ENCODE measurements at regions not wholly inside any gene's neighbourhood (a gene's known extent, or its start where the extent isn't known, plus 50 kb on each side); places are given as distances from the start of the nearest gene placed in this dataset.
"Not testable (repeated sequence)": the region's sequence is repeated elsewhere in the genome, so short reads cannot be mapped to it uniquely, and the experiment has no call there.

- Mint-ChIP-seq H3K27ac (peak overlapping the region; percentile 79), H3K9me3 (no peaks in the 10 kb centered on the region), H3K36me3 (ENCODE audit: low read depth) (no peaks in the 10 kb centered on the region), H3K27me3 (ENCODE audit: insufficient read depth) (no peaks in the 10 kb centered on the region), H3K4me3 (peak overlapping the region; percentile 82), H3K4me1 (ENCODE audit: low read depth) (peaks cover 62% of the 10 kb centered on the region)
- intact Hi-C loops (cut with micrococcal nuclease): loop anchor here (1.0 to 10.0 kb wide), 6 partner anchors 19 to 405 kb away; no protein-coding TSS in a partner anchor
- peak; percentile 16 for DNase-seq (ENCODE audit: low spot score)
Observed at GRCh38 chr2:39919511-39920306, 140.7 kb upstream of the THUMPD2 start.

- H3K36me3 Mint-ChIP-seq (ENCODE audit: low read depth): no peaks in the 10 kb centered on the region
- H3K27ac Mint-ChIP-seq: peak overlapping the region; percentile 15
- peaks cover 60% of the 10 kb centered on the region for H3K4me1 Mint-ChIP-seq (ENCODE audit: low read depth)
- no peaks in the 10 kb centered on the region for H3K27me3 Mint-ChIP-seq (ENCODE audit: insufficient read depth)
- no peak for DNase-seq (ENCODE audit: low spot score)
- intact Hi-C loops (cut with micrococcal nuclease): loop anchor here (1.0 to 10.0 kb wide), 3 partner anchors 28 to 404 kb away; no protein-coding TSS in a partner anchor
- no peaks in the 10 kb centered on the region for H3K9me3 Mint-ChIP-seq
- no peak overlapping the region for H3K4me3 Mint-ChIP-seq
Observed at GRCh38 chr2:39918886-39919285, 139.8 kb upstream of the THUMPD2 start.

- not testable (repeated sequence) for H3K36me3 Mint-ChIP-seq (ENCODE audit: low read depth); H3K9me3 Mint-ChIP-seq; DNase-seq (ENCODE audit: low spot score); H3K27me3 Mint-ChIP-seq (ENCODE audit: insufficient read depth); H3K4me3 Mint-ChIP-seq
- intact Hi-C loops (cut with micrococcal nuclease): loop anchor here (10.0 kb wide), 2 partner anchors 207 to 403 kb away; no protein-coding TSS in a partner anchor
- peaks cover 49% of the 10 kb centered on the region for H3K4me1 Mint-ChIP-seq (ENCODE audit: low read depth)
- peak overlapping the region; percentile 7 for H3K27ac Mint-ChIP-seq
Observed at GRCh38 chr2:39917371-39917770, 138.3 kb upstream of the THUMPD2 start.

- intact Hi-C loops (cut with micrococcal nuclease): loop anchor here (1.0 to 10.0 kb wide), 5 partner anchors 117 to 1782 kb away; no protein-coding TSS in a partner anchor
- H3K27ac Mint-ChIP-seq: no peak overlapping the region
Observed at GRCh38 chr2:39914949-39915348, 135.9 kb upstream of the THUMPD2 start.

GRCh38 chr2:39913648-39914461 lies 134.8 kb upstream of the THUMPD2 start:
- peaks cover 17% of the 10 kb centered on the region for H3K27me3 Mint-ChIP-seq (ENCODE audit: insufficient read depth)
- no peak for DNase-seq (ENCODE audit: low spot score)
- H3K4me1 Mint-ChIP-seq (ENCODE audit: low read depth): peaks cover 17% of the 10 kb centered on the region
- H3K27ac Mint-ChIP-seq: peak overlapping the region; percentile 53
- intact Hi-C loops (cut with micrococcal nuclease): loop anchor here (1.0 to 10.0 kb wide), 8 partner anchors 118 to 1868 kb away; no protein-coding TSS in a partner anchor
- no peak overlapping the region for H3K4me3 Mint-ChIP-seq
- no peaks in the 10 kb centered on the region for H3K36me3 Mint-ChIP-seq (ENCODE audit: low read depth)
- no peaks in the 10 kb centered on the region for H3K9me3 Mint-ChIP-seq

More at GRCh38 chr2:39914949-39915348, 135.9 kb upstream of the THUMPD2 start:
- no peak for DNase-seq (ENCODE audit: low spot score)
- H3K4me1 Mint-ChIP-seq (ENCODE audit: low read depth): peaks cover 26% of the 10 kb centered on the region
- H3K4me3 Mint-ChIP-seq: no peak overlapping the region
- H3K27me3 Mint-ChIP-seq (ENCODE audit: insufficient read depth): peaks cover 11% of the 10 kb centered on the region
- H3K9me3 Mint-ChIP-seq: no peaks in the 10 kb centered on the region
- no peaks in the 10 kb centered on the region for H3K36me3 Mint-ChIP-seq (ENCODE audit: low read depth)

DNA sequence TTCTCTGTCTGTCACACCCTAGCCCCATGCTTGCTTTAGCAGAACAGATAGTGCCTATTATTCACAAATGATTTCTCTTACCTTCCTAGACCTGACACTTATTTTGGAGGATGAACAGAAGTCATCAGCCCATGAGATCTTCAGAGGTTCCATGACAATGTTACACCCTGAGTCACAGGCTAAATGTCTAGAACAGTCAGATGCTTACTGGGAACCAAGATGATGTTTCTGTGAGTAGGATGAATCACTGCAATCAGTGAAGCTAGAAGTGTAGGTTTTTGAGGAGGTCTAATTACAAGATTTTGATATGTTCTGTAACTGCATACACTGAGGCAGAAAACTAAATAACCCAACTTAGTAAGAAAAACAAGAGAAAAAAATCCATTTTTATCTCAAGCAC lies 123.0 kb upstream of the THUMPD2 start:
- no peaks in the 10 kb centered on the region for H3K9me3 Mint-ChIP-seq
- intact Hi-C loops (cut with micrococcal nuclease): no loop called here
- peaks cover 8% of the 10 kb centered on the region for H3K27me3 Mint-ChIP-seq (ENCODE audit: insufficient read depth)
- no peak overlapping the region for H3K27ac Mint-ChIP-seq
- DNase-seq (ENCODE audit: low spot score): no peak
- H3K4me1 Mint-ChIP-seq (ENCODE audit: low read depth): peaks cover 7% of the 10 kb centered on the region
- H3K36me3 Mint-ChIP-seq (ENCODE audit: low read depth): no peaks in the 10 kb centered on the region
- no peak overlapping the region for H3K4me3 Mint-ChIP-seq

GRCh38 chr2:39898934-39899333 lies 119.9 kb upstream of the THUMPD2 start:
- intact Hi-C loops (cut with micrococcal nuclease): no loop called here
- no peak for DNase-seq (ENCODE audit: low spot score)
- H3K4me1 Mint-ChIP-seq (ENCODE audit: low read depth): peaks cover 7% of the 10 kb centered on the region
- no peaks in the 10 kb centered on the region for H3K36me3 Mint-ChIP-seq (ENCODE audit: low read depth)
- H3K27me3 Mint-ChIP-seq (ENCODE audit: insufficient read depth): peaks cover 3% of the 10 kb centered on the region
- H3K4me3 Mint-ChIP-seq: no peak overlapping the region
- H3K27ac Mint-ChIP-seq: no peak overlapping the region
- no peaks in the 10 kb centered on the region for H3K9me3 Mint-ChIP-seq

GRCh38 chr2:39897273-39897672 lies 118.2 kb upstream of the THUMPD2 start:
- H3K4me3 Mint-ChIP-seq: no peak overlapping the region
- no peaks in the 10 kb centered on the region for H3K36me3 Mint-ChIP-seq (ENCODE audit: low read depth)
- no peaks in the 10 kb centered on the region for H3K9me3 Mint-ChIP-seq
- no peak overlapping the region for H3K27ac Mint-ChIP-seq
- H3K27me3 Mint-ChIP-seq (ENCODE audit: insufficient read depth): peaks cover 3% of the 10 kb centered on the region
- intact Hi-C loops (cut with micrococcal nuclease): no loop called here
- peaks cover 7% of the 10 kb centered on the region for H3K4me1 Mint-ChIP-seq (ENCODE audit: low read depth)
- no peak for DNase-seq (ENCODE audit: low spot score)

GRCh38 chr2:39894082-39894481 lies 115.0 kb upstream of the THUMPD2 start:
- DNase-seq (ENCODE audit: low spot score): no peak
- no peaks in the 10 kb centered on the region for H3K36me3 Mint-ChIP-seq (ENCODE audit: low read depth)
- H3K4me1 Mint-ChIP-seq (ENCODE audit: low read depth): no peaks in the 10 kb centered on the region
- intact Hi-C loops (cut with micrococcal nuclease): no loop called here
- no peak overlapping the region for H3K27ac Mint-ChIP-seq
- H3K27me3 Mint-ChIP-seq (ENCODE audit: insufficient read depth): peaks cover 8% of the 10 kb centered on the region
- no peaks in the 10 kb centered on the region for H3K9me3 Mint-ChIP-seq
- no peak overlapping the region for H3K4me3 Mint-ChIP-seq

DNA sequence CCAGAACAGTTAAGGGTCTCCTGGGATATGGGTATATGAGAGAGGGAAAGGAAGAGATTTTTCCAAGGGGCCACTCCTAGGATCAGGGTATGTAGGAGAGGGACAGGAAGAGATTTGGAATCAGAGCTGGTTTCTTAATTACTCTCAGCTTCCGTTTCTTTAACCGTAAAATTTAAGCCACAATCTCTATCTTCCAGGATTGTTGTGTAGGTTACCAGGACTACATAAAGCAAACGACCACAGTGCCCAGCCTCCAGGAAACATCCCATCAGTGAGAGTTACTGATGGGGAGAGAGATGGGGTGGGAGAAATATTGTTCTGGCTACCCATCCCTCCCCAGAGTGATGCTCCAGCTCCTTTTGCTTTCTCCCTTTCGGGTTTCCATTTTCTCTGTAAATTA lies 114.6 kb upstream of the THUMPD2 start:
- H3K4me3 Mint-ChIP-seq: no peak overlapping the region
- no peaks in the 10 kb centered on the region for H3K9me3 Mint-ChIP-seq
- no peak for DNase-seq (ENCODE audit: low spot score)
- intact Hi-C loops (cut with micrococcal nuclease): no loop called here
- H3K36me3 Mint-ChIP-seq (ENCODE audit: low read depth): no peaks in the 10 kb centered on the region
- no peak overlapping the region for H3K27ac Mint-ChIP-seq
- no peaks in the 10 kb centered on the region for H3K4me1 Mint-ChIP-seq (ENCODE audit: low read depth)
- peaks cover 8% of the 10 kb centered on the region for H3K27me3 Mint-ChIP-seq (ENCODE audit: insufficient read depth)

DNA sequence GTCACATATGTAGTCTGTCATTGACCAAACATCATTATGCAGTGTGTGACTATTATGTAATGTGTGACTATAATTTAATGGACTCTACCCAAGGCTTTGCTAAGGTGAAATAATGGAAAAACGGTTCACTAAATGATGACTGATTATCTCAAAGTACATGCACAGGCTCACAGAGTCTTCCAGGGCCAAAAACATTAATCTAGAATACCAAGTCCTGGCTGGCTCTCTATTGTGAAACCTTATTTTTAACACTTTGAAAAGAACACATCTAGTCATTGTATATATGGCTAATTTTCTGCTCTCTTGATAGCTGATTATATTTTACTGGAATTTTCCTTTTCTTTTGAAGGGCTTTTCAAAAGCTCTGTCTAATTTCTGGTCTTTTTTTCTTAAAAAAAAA lies 102.9 kb upstream of the THUMPD2 start:
- no peaks in the 10 kb centered on the region for H3K27me3 Mint-ChIP-seq (ENCODE audit: insufficient read depth)
- peaks cover 4% of the 10 kb centered on the region for H3K9me3 Mint-ChIP-seq
- intact Hi-C loops (cut with micrococcal nuclease): no loop called here
- H3K4me3 Mint-ChIP-seq: no peak overlapping the region
- no peaks in the 10 kb centered on the region for H3K4me1 Mint-ChIP-seq (ENCODE audit: low read depth)
- H3K27ac Mint-ChIP-seq: no peak overlapping the region
- no peaks in the 10 kb centered on the region for H3K36me3 Mint-ChIP-seq (ENCODE audit: low read depth)
- DNase-seq (ENCODE audit: low spot score): no peak

GRCh38 chr2:39881494-39881893 lies 102.4 kb upstream of the THUMPD2 start:
- no peak overlapping the region for H3K4me3 Mint-ChIP-seq
- no peaks in the 10 kb centered on the region for H3K27me3 Mint-ChIP-seq (ENCODE audit: insufficient read depth)

DNA sequence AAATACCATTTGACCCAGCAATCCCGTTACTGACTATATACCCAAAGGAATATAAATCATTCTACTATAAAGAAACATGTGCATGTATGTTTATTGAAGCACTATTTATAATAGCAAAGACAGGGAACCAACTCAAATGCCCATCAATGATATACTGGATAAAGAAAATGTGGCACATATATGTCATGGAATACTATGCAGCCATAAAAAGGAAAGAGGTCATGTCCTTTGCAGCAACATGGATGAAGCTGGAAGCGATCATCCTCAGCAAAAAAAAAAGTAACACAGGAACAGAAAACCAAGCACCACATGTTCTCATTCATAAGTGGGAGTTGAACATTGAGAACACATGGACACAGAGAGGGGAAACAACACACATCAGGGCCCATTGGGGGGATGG lies 99.9 kb upstream of the THUMPD2 start:
- intact Hi-C loops (cut with micrococcal nuclease); H3K27me3 Mint-ChIP-seq (ENCODE audit: insufficient read depth); H3K4me1 Mint-ChIP-seq (ENCODE audit: low read depth); H3K4me3 Mint-ChIP-seq; H3K9me3 Mint-ChIP-seq; DNase-seq (ENCODE audit: low spot score); H3K36me3 Mint-ChIP-seq (ENCODE audit: low read depth): not testable (repeated sequence)
- peak overlapping the region; percentile 10 for H3K27ac Mint-ChIP-seq

More at GRCh38 chr2:39881494-39881893, 102.4 kb upstream of the THUMPD2 start:
- no peak for DNase-seq (ENCODE audit: low spot score)
- Mint-ChIP-seq H3K9me3 (peaks cover 4% of the 10 kb centered on the region), H3K4me1 (ENCODE audit: low read depth) (no peaks in the 10 kb centered on the region), H3K36me3 (ENCODE audit: low read depth) (no peaks in the 10 kb centered on the region), H3K27ac (no peak overlapping the region)
- intact Hi-C loops (cut with micrococcal nuclease): no loop called here
